ENCODE measurements at regions not wholly inside any gene's neighbourhood (a gene's known extent, or its start where the extent isn't known, plus 50 kb on each side); places are given as distances from the start of the nearest gene placed in this dataset.

GRCh38 chr18:65016631-65017371 lies 734.0 kb upstream of the CDH7 start:
- Histone ChIP-seq H3K9me3 (no peaks in the 10 kb centered on the region), H3K27me3 (replicated peaks; ENCODE audit: insufficient read depth) (no peaks in the 10 kb centered on the region), H3K27ac (no peak overlapping the region), H3K4me1 (replicated peaks) (no peaks in the 10 kb centered on the region), H3K4me3 (no peak overlapping the region), H3K36me3 (no peaks in the 10 kb centered on the region)
- intact Hi-C loops (cut with DNase I), result no loop called here
- 90% methylated on average over 12 of the region's 12 CpGs for WGBS
- no peak for TF ChIP-seq POLR2AphosphoS5 (IDR thresholded peaks at IDR 0.05)
- no peak for TF ChIP-seq POLR2A (IDR thresholded peaks at IDR 0.05)
- TF ChIP-seq, protein P1, sequence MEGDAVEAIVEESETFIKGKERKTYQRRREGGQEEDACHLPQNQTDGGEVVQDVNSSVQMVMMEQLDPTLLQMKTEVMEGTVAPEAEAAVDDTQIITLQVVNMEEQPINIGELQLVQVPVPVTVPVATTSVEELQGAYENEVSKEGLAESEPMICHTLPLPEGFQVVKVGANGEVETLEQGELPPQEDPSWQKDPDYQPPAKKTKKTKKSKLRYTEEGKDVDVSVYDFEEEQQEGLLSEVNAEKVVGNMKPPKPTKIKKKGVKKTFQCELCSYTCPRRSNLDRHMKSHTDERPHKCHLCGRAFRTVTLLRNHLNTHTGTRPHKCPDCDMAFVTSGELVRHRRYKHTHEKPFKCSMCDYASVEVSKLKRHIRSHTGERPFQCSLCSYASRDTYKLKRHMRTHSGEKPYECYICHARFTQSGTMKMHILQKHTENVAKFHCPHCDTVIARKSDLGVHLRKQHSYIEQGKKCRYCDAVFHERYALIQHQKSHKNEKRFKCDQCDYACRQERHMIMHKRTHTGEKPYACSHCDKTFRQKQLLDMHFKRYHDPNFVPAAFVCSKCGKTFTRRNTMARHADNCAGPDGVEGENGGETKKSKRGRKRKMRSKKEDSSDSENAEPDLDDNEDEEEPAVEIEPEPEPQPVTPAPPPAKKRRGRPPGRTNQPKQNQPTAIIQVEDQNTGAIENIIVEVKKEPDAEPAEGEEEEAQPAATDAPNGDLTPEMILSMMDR (IDR thresholded peaks at IDR 0.05), result no peak
- no peak for DNase-seq (ENCODE audit: low spot score)

GRCh38 chr18:64994370-64994769 lies 756.4 kb upstream of the CDH7 start:
- no peak for TF ChIP-seq POLR2AphosphoS5 (IDR thresholded peaks at IDR 0.05)
- TF ChIP-seq, protein P1 (IDR thresholded peaks at IDR 0.05), result no peak
- TF ChIP-seq POLR2A (IDR thresholded peaks at IDR 0.05), result no peak
- Histone ChIP-seq H3K27me3 (replicated peaks; ENCODE audit: insufficient read depth) (no peaks in the 10 kb centered on the region), H3K4me1 (replicated peaks) (no peaks in the 10 kb centered on the region), H3K9me3 (no peaks in the 10 kb centered on the region), H3K27ac (no peak overlapping the region), H3K4me3 (no peak overlapping the region), H3K36me3 (no peaks in the 10 kb centered on the region)
- intact Hi-C loops (cut with DNase I), result no loop called here
- 92% methylated on average over 1 of the region's 1 CpG for WGBS
- DNase-seq (ENCODE audit: low spot score), result no peak

GRCh38 chr18:64993695-64994094 lies 757.1 kb upstream of the CDH7 start:
- Histone ChIP-seq H3K27ac (no peak overlapping the region), H3K4me3 (no peak overlapping the region), H3K27me3 (replicated peaks; ENCODE audit: insufficient read depth) (no peaks in the 10 kb centered on the region), H3K9me3 (no peaks in the 10 kb centered on the region), H3K36me3 (no peaks in the 10 kb centered on the region), H3K4me1 (replicated peaks) (no peaks in the 10 kb centered on the region)
- TF ChIP-seq POLR2AphosphoS5 (IDR thresholded peaks at IDR 0.05) (no peak), POLR2A (IDR thresholded peaks at IDR 0.05) (no peak)
- TF ChIP-seq, protein P1 (IDR thresholded peaks at IDR 0.05), result no peak
- intact Hi-C loops (cut with DNase I), result no loop called here
- DNase-seq (ENCODE audit: low spot score), result no peak
- WGBS, result 67% methylated on average over 3 of the region's 3 CpGs

GRCh38 chr18:64992654-64993053 lies 758.2 kb upstream of the CDH7 start:
- Histone ChIP-seq H3K9me3 (no peaks in the 10 kb centered on the region), H3K4me1 (replicated peaks) (no peaks in the 10 kb centered on the region), H3K36me3 (no peaks in the 10 kb centered on the region), H3K4me3 (no peak overlapping the region), H3K27me3 (replicated peaks; ENCODE audit: insufficient read depth) (no peaks in the 10 kb centered on the region), H3K27ac (no peak overlapping the region)
- DNase-seq (ENCODE audit: low spot score), result no peak
- TF ChIP-seq POLR2AphosphoS5 (IDR thresholded peaks at IDR 0.05) (no peak), POLR2A (IDR thresholded peaks at IDR 0.05) (no peak)
- TF ChIP-seq, protein P1 (IDR thresholded peaks at IDR 0.05), result no peak
- WGBS, result 89% methylated on average over 1 of the region's 1 CpG
- intact Hi-C loops (cut with DNase I), result no loop called here

- H3K4me3 ChIP-seq, result no peak overlapping the region
- H3K4me1 ChIP-seq (replicated peaks), result no peaks in the 10 kb centered on the region
- intact Hi-C loops (cut with DNase I), result no loop called here
- TF ChIP-seq POLR2A (IDR thresholded peaks at IDR 0.05), result no peak
- TF ChIP-seq, protein P1 (IDR thresholded peaks at IDR 0.05), result no peak
- TF ChIP-seq POLR2AphosphoS5 (IDR thresholded peaks at IDR 0.05), result no peak
- no peak overlapping the region for H3K27ac ChIP-seq
- H3K9me3 ChIP-seq, result no peaks in the 10 kb centered on the region
- H3K36me3 ChIP-seq, result no peaks in the 10 kb centered on the region
- DNase-seq (ENCODE audit: low spot score), result no peak
- no peaks in the 10 kb centered on the region for H3K27me3 ChIP-seq (replicated peaks; ENCODE audit: insufficient read depth)
- 93% methylated on average over 5 of the region's 5 CpGs for whole genome bisulfite sequencing
These were observed 759.7 kb upstream of the CDH7 start for GRCh38 chr18:64991102-64991501.
